HepG2 (cell line): ENCODE measurements at regions not wholly inside any gene's neighbourhood (a gene's known extent, or its start where the extent isn't known, plus 50 kb on each side); places are given as distances from the start of the nearest gene placed in this dataset.
A peak's percentile ranks its signal among the peaks of the same experiment; 100 is the strongest.

Source experiments
- ATAC-seq: fragments of 200-7000 bp; cut with Tn5 transposase; 3 replicates; pipeline ENCODE4 v1.9.1; 2020; ENCODE audit warnings: mild to moderate bottlenecking, moderate library complexity
- BruUV-seq: library from RNA; stranded (reverse); fragments of 400-500 nt; replicated peaks from 2 replicates; lab custom pipeline; 2021; lab: Mats Ljungman, UMichigan
- CTCF ChIA-PET: fragments of 300-600 bp; formaldehyde crosslinking; extraction: SDS; loops from one replicate; lab custom pipeline; 2021; ENCODE audit warnings: low total read pairs, inconsistent platforms, low intra/inter-chr PET ratio; lab: Yijun Ruan, JAX
- POLR2A ChIA-PET: fragments of 350-600 bp; sonication (Branson Sonifier 250); formaldehyde crosslinking; loops from one replicate; lab custom pipeline; 2020; ENCODE audit warnings: antibody characterized with exemption, inconsistent platforms; lab: Yijun Ruan, JAX
- DNase-seq: peaks from one replicate; pipeline ENCODE4 v3.0.0-alpha.2; 2015; ENCODE audit warnings: low spot score
- FAIRE-seq: peaks from 3 replicates; lab custom pipeline; 2011; peaks lifted over from hg19 to GRCh38; lab: Jason Lieb, UNC
- H2AFZ ChIP-seq: one replicate; pipeline ENCODE4 v1.6.1; 2011; ENCODE audit warnings: low read length, inconsistent platforms
- H3K27ac ChIP-seq: fragments of 300-600 bp; 3 replicates; pipeline ENCODE4 v1.8.0; 2011; ENCODE audit warnings: mixed run types, mild to moderate bottlenecking, mixed read lengths, low read length, inconsistent platforms; ENCODE audit not compliant: insufficient read depth; ENCODE audit errors: extremely low read length
- H3K27me3 ChIP-seq, 2 experiments: fragments of 200-600 bp in 1 of 2; 2 replicates in 1 of 2; 3 replicates in 1 of 2; pipeline versions ENCODE4 v1.6.0 to v1.8.0; 2011; ENCODE audit warnings: low read length in 2 of 2, mild to moderate bottlenecking in 2 of 2, moderate library complexity in 2 of 2, inconsistent platforms in 1 of 2; ENCODE audit not compliant: insufficient read depth in 2 of 2, control insufficient read depth in 1 of 2
- H3K36me3 ChIP-seq, 2 experiments: fragments of 200-600 bp in 1 of 2; replicated peaks in 1 of 2; 2 replicates in 1 of 2; 3 replicates in 1 of 2; pipeline versions ENCODE4 v1.5.1 to v1.8.0; 2011; ENCODE audit warnings: low read length in 2 of 2, inconsistent platforms in 1 of 2; ENCODE audit not compliant: insufficient read depth in 2 of 2, control insufficient read depth in 1 of 2
- H3K4me1 ChIP-seq: 2 replicates; pipeline ENCODE4 v1.5.1; 2012; ENCODE audit warnings: low read length, inconsistent platforms; ENCODE audit not compliant: insufficient read depth
- H3K4me2 ChIP-seq: 2 replicates; pipeline ENCODE4 v1.6.0; 2011; ENCODE audit warnings: low read depth, low read length, inconsistent platforms
- H3K4me3 ChIP-seq, 3 experiments: fragments of 200-600 bp in 1 of 3; sonication (generic), shearing (Covaris generic) in 1 of 3; replicated peaks in 1 of 3; 2 replicates each; pipeline ENCODE4 v1.5.1; 2011 to 2016; ENCODE audit warnings: low read length in 3 of 3, inconsistent platforms in 2 of 3, low read depth in 2 of 3, mild to moderate bottlenecking in 2 of 3, control low read depth in 1 of 3, mixed read lengths in 1 of 3; ENCODE audit not compliant: insufficient read depth in 1 of 3
- H3K79me2 ChIP-seq: one replicate; pipeline ENCODE4 v1.6.1; 2011; ENCODE audit warnings: low read length, inconsistent platforms; ENCODE audit not compliant: insufficient read depth
- H3K9ac ChIP-seq: 2 replicates; pipeline ENCODE4 v1.6.0; 2011; ENCODE audit warnings: mild to moderate bottlenecking, low read depth, low read length, inconsistent platforms; ENCODE audit not compliant: insufficient read depth
- H3K9me3 ChIP-seq: 2 replicates; pipeline ENCODE4 v1.5.1; 2012; ENCODE audit warnings: mild to moderate bottlenecking, low read length
- H4K20me1 ChIP-seq: 2 replicates; pipeline ENCODE4 v1.6.0; 2011; ENCODE audit warnings: inconsistent platforms, mild to moderate bottlenecking, low read length, moderate library complexity; ENCODE audit not compliant: insufficient read depth
- ATF7 ChIP-seq, 2 experiments: fragments of 450-650 bp in 1 of 2; sonication (generic) in 1 of 2; formaldehyde crosslinking in 1 of 2; IDR thresholded peaks; 2 replicates each; pipeline versions ENCODE4 v1.4.0 to v1.6.1; 2016 to 2020; ENCODE audit warnings: antibody characterized with exemption in 1 of 2, mild to moderate bottlenecking in 1 of 2, missing genetic modification reagents in 1 of 2
- WGBS: methylation state at CpG from one replicate; pipeline ENCODE4 v1.1.6; 2017; ENCODE audit warnings: low lambda C conversion rate; 5-methylcytosine and 5-hydroxymethylcytosine counted together
- in situ Hi-C: cut with HindIII; loops from 2 replicates; pipeline ENCODE4 v1.10.0; 2017; ENCODE audit warnings: low pct_unique_long_range_greater_than_20kb; ENCODE audit not compliant: extremely low pct_ligation_motif_present
- intact Hi-C: fragments of 100-400 bp; cut with micrococcal nuclease; formaldehyde crosslinking; loops from one replicate; pipeline ENCODE4 v1.10.0; 2022; ENCODE audit not compliant: unreplicated experiment
- TF ChIP-seq, protein P1 (sequence below): sonication (generic); formaldehyde crosslinking; IDR thresholded peaks from 2 replicates; pipeline ENCODE4 v1.4.0; 2020; ENCODE audit warnings: missing genetic modification reagents

GRCh38 chr7:84484502-84485079 lies 290.0 kb upstream of the SEMA3A start:
- Histone ChIP-seq H3K27ac (no peak overlapping the region), H4K20me1 (no peaks in the 10 kb centered on the region), H3K9ac (no peak overlapping the region), H3K4me3 (no peak overlapping the region), H3K4me2 (no peak overlapping the region), H3K9me3 (no peaks in the 10 kb centered on the region), H3K79me2 (no peaks in the 10 kb centered on the region), H3K36me3 (no peaks in the 10 kb centered on the region), H2AFZ (no peak overlapping the region), H3K4me1 (no peaks in the 10 kb centered on the region), H3K27me3 (no peaks in the 10 kb centered on the region)
- FAIRE-seq (no peak), DNase-seq (no peak), ATAC-seq (no peak)
- intact Hi-C loops: no loop called here
- ChIA-PET CTCF (no interaction called here), POLR2A (no interaction called here)
- 3% methylated on average over 3 of the region's 3 CpGs for WGBS
- TF ChIP-seq ATF7 (IDR thresholded peaks at IDR 0.05): peak; percentile 42; the same call in 1 of the 2 replicates
- no peak for TF ChIP-seq ATF7 (CRISPR knock-in tag; IDR thresholded peaks at IDR 0.05)
- TF ChIP-seq, protein P1, sequence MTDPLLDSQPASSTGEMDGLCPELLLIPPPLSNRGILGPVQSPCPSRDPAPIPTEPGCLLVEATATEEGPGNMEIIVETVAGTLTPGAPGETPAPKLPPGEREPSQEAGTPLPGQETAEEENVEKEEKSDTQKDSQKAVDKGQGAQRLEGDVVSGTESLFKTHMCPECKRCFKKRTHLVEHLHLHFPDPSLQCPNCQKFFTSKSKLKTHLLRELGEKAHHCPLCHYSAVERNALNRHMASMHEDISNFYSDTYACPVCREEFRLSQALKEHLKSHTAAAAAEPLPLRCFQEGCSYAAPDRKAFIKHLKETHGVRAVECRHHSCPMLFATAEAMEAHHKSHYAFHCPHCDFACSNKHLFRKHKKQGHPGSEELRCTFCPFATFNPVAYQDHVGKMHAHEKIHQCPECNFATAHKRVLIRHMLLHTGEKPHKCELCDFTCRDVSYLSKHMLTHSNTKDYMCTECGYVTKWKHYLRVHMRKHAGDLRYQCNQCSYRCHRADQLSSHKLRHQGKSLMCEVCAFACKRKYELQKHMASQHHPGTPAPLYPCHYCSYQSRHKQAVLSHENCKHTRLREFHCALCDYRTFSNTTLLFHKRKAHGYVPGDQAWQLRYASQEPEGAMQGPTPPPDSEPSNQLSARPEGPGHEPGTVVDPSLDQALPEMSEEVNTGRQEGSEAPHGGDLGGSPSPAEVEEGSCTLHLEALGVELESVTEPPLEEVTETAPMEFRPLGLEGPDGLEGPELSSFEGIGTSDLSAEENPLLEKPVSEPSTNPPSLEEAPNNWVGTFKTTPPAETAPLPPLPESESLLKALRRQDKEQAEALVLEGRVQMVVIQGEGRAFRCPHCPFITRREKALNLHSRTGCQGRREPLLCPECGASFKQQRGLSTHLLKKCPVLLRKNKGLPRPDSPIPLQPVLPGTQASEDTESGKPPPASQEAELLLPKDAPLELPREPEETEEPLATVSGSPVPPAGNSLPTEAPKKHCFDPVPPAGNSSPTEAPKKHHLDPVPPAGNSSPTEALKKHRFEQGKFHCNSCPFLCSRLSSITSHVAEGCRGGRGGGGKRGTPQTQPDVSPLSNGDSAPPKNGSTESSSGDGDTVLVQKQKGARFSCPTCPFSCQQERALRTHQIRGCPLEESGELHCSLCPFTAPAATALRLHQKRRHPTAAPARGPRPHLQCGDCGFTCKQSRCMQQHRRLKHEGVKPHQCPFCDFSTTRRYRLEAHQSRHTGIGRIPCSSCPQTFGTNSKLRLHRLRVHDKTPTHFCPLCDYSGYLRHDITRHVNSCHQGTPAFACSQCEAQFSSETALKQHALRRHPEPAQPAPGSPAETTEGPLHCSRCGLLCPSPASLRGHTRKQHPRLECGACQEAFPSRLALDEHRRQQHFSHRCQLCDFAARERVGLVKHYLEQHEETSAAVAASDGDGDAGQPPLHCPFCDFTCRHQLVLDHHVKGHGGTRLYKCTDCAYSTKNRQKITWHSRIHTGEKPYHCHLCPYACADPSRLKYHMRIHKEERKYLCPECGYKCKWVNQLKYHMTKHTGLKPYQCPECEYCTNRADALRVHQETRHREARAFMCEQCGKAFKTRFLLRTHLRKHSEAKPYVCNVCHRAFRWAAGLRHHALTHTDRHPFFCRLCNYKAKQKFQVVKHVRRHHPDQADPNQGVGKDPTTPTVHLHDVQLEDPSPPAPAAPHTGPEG (CRISPR knock-in tag): no peak
- in situ Hi-C loops: loop anchor here (25.0 kb wide), 1 partner anchor 528 kb away; no protein-coding TSS in a partner anchor
- BruUV-seq: no TSS peak
